Hepatocyte (in vitro differentiated cells): ENCODE measurements at regions not wholly inside any gene's neighbourhood (a gene's known extent, or its start where the extent isn't known, plus 50 kb on each side); places are given as distances from the start of the nearest gene placed in this dataset.

ENCODE experiments used
- EZH2phosphoT487 ChIP-seq: fragments of 200-600 bp; sonication (generic); IDR thresholded peaks from one replicate; pipeline ENCODE4 v1.6.1; 2018; ENCODE audit warnings: antibody characterized with exemption, mild to moderate bottlenecking, low read depth, moderate library complexity; ENCODE audit not compliant: unreplicated experiment, severe bottlenecking
- TF ChIP-seq, protein P1 (sequence below): fragments of 200-600 bp; sonication (generic); IDR thresholded peaks from 2 replicates; pipeline ENCODE4 v1.5.1; 2016; ENCODE audit warnings: antibody characterized with exemption, mild to moderate bottlenecking; ENCODE audit not compliant: poor library complexity

DNA sequence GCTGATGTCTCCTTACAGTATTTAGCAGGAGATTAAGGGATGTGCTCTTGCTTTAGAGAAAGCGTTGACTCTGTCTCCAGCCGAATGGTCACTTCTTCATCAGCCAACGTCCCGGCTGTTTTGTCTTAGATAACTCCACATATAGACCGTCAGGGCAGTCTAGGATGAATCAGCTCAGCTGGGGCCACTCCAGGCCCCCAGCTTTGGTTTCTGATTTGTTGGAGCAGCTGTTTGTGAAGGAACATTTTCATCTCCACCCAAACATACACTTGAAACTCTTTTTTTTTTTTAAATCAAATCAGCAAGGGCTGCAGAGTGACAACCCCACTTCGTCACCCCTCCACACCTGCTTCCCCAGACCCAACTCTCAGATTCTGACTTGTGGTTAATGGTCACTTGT, 206.1 kb upstream of the GALNT2 start:
- TF ChIP-seq, protein P1, sequence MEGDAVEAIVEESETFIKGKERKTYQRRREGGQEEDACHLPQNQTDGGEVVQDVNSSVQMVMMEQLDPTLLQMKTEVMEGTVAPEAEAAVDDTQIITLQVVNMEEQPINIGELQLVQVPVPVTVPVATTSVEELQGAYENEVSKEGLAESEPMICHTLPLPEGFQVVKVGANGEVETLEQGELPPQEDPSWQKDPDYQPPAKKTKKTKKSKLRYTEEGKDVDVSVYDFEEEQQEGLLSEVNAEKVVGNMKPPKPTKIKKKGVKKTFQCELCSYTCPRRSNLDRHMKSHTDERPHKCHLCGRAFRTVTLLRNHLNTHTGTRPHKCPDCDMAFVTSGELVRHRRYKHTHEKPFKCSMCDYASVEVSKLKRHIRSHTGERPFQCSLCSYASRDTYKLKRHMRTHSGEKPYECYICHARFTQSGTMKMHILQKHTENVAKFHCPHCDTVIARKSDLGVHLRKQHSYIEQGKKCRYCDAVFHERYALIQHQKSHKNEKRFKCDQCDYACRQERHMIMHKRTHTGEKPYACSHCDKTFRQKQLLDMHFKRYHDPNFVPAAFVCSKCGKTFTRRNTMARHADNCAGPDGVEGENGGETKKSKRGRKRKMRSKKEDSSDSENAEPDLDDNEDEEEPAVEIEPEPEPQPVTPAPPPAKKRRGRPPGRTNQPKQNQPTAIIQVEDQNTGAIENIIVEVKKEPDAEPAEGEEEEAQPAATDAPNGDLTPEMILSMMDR, result no peak
- no peak for TF ChIP-seq EZH2phosphoT487
